Glutamatergic neuron (in vitro differentiated cells): ENCODE measurements at regions not wholly inside any gene's neighbourhood (a gene's known extent, or its start where the extent isn't known, plus 50 kb on each side); places are given as distances from the start of the nearest gene placed in this dataset.

Experiments used
- DNase-seq: peaks from one replicate; pipeline ENCODE4 v3.0.0; 2022
- H3K27ac Mint-ChIP-seq: one replicate; pipeline ENCODE4 v1.8.0; 2020; ENCODE audit warnings: mild to moderate bottlenecking, mixed read lengths, inconsistent platforms; ENCODE audit not compliant: unreplicated experiment
- H3K27me3 Mint-ChIP-seq: one replicate; pipeline ENCODE4 v1.8.0; 2020; ENCODE audit warnings: mild to moderate bottlenecking, moderate library complexity, mixed read lengths, inconsistent platforms; ENCODE audit not compliant: unreplicated experiment
- H3K36me3 Mint-ChIP-seq: one replicate; pipeline ENCODE4 v1.8.0; 2020; ENCODE audit warnings: mild to moderate bottlenecking, mixed read lengths, inconsistent platforms; ENCODE audit not compliant: unreplicated experiment
- H3K4me1 Mint-ChIP-seq: one replicate; pipeline ENCODE4 v1.8.0; 2020; ENCODE audit warnings: mild to moderate bottlenecking, low read depth, mixed read lengths, inconsistent platforms; ENCODE audit not compliant: unreplicated experiment
- H3K4me3 Mint-ChIP-seq: one replicate; pipeline ENCODE4 v1.8.0; 2020; ENCODE audit warnings: mild to moderate bottlenecking, mixed read lengths, inconsistent platforms; ENCODE audit not compliant: unreplicated experiment
- H3K9me3 Mint-ChIP-seq: one replicate; pipeline ENCODE4 v1.8.0; 2020; ENCODE audit warnings: mild to moderate bottlenecking, moderate library complexity, mixed read lengths, inconsistent platforms; ENCODE audit not compliant: unreplicated experiment
- TF ChIP-seq, protein P1 (sequence below): fragments of 200-600 bp; sonication (generic); IDR thresholded peaks from one replicate; pipeline ENCODE4 v1.5.0; 2021; ENCODE audit not compliant: partially characterized antibody, unreplicated experiment

DNA sequence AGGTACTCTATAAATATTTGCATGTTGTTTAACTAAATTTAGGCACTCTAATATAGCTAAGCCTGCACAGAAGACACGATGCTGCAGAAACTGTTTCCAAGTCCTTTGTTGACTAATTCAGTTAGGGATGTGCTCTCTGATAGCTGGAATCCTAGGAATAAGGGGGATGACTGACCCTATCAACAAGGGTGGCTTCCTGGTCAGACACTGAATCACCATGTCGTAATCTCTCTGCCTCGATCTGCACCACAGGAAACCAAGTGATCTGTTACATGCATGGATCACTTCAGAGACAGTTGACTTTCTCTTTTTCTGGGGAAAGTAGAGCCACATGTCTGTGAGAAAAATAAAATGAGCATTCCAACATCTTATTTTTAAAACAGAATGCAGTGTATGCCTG is 169.1 kb downstream of the GUCY2F start:
- Mint-ChIP-seq H3K4me3 (no peak overlapping the region), H3K27ac (no peak overlapping the region), H3K9me3 (peaks cover 2% of the 10 kb centered on the region), H3K27me3 (no peaks in the 10 kb centered on the region), H3K36me3 (no peaks in the 10 kb centered on the region), H3K4me1 (no peaks in the 10 kb centered on the region)
- TF ChIP-seq, protein P1, sequence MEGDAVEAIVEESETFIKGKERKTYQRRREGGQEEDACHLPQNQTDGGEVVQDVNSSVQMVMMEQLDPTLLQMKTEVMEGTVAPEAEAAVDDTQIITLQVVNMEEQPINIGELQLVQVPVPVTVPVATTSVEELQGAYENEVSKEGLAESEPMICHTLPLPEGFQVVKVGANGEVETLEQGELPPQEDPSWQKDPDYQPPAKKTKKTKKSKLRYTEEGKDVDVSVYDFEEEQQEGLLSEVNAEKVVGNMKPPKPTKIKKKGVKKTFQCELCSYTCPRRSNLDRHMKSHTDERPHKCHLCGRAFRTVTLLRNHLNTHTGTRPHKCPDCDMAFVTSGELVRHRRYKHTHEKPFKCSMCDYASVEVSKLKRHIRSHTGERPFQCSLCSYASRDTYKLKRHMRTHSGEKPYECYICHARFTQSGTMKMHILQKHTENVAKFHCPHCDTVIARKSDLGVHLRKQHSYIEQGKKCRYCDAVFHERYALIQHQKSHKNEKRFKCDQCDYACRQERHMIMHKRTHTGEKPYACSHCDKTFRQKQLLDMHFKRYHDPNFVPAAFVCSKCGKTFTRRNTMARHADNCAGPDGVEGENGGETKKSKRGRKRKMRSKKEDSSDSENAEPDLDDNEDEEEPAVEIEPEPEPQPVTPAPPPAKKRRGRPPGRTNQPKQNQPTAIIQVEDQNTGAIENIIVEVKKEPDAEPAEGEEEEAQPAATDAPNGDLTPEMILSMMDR, result no peak
- no peak for DNase-seq

DNA sequence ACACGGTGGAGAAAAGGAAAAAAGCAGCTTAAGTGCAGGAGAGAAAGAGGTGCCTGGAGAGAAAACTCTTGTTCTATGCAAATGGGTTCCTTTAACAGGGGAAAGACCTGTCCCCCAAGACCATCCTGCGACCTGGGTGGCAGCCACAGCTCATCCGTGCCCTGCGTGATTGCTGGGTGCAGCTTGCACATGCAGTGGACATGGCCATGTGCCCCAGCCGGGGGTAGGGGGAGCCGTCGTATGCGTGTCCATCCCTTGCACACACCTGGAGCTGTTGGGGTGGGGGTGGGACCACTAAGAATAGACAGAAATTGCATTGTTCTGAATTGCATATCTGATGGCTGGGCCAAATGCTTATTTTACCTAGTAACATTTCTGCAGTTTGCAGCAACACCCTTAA is 171.9 kb downstream of the GUCY2F start:
- TF ChIP-seq, protein P1, result no peak
- DNase-seq, result no peak
- Mint-ChIP-seq H3K9me3 (no peaks in the 10 kb centered on the region), H3K4me1 (no peaks in the 10 kb centered on the region), H3K27me3 (no peaks in the 10 kb centered on the region), H3K27ac (no peak overlapping the region), H3K4me3 (no peak overlapping the region), H3K36me3 (no peaks in the 10 kb centered on the region)

DNA sequence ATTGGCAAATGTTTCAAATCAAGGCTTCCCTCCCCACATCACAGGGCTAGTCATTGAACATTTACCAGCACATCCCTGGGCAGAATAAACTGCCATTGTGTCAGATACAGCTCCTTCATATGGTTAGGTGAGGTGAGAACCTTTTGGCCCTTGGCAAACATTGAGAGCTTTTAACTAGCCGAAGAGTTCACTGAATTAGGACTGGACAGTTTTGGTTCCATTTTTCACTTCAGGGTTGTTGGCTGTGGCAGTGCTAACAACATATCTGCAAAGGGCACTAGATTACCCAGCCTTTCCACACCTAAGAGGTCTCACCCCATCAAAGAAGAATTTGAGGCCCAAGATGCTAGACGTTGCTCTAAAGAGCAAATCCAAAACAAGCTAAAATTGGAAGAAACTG is 180.7 kb downstream of the GUCY2F start:
- Mint-ChIP-seq H3K27ac (no peak overlapping the region), H3K9me3 (no peaks in the 10 kb centered on the region), H3K36me3 (no peaks in the 10 kb centered on the region), H3K4me3 (no peak overlapping the region), H3K4me1 (no peaks in the 10 kb centered on the region), H3K27me3 (no peaks in the 10 kb centered on the region)
- DNase-seq, result no peak
- TF ChIP-seq, protein P1, result no peak

DNA sequence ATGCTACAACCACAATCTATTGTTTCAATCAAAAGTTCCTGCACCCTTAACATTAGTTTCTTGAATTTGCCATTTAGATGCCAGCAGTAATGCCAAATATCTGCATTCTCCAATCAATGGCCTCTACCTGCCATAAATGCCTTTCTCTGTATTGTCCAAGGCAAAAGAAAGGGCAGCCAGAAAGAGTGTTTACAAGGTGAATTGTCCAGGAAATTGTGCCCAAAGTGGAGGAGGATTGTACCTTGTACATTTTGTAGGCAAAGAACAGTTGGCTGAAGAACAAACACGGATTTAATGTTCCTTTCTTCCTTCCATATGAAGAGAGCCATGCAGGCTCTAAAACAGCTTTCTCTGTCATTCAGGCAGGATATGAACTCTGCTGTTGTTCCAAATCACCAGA is 181.5 kb downstream of the GUCY2F start:
- Mint-ChIP-seq H3K4me3 (no peak overlapping the region), H3K4me1 (no peaks in the 10 kb centered on the region), H3K9me3 (no peaks in the 10 kb centered on the region)

DNA sequence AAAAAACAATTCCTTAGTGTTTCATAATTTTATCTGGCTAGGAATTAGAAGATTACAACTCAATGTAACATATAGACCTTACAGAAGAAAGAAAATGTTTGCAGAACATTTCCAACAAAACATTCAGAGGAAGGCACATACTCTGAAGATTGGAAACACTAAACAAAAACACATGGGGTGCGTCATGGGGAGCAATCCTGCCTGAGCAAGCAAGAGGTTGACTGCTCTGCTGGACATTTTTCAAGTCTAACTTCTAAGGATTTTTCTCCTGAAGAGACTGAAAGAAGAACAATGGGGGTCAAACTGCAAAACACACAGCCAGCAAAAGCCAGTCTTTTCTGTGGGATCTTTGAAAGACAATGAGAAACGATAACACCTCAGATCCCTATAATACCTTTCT is 182.8 kb downstream of the GUCY2F start:
- TF ChIP-seq, protein P1, result no peak
- no peaks in the 10 kb centered on the region for H3K27me3 Mint-ChIP-seq

More for the DNA sequence above, 181.5 kb downstream of the GUCY2F start:
- Mint-ChIP-seq H3K27ac (no peak overlapping the region), H3K27me3 (no peaks in the 10 kb centered on the region), H3K36me3 (no peaks in the 10 kb centered on the region)
- DNase-seq, result no peak
- TF ChIP-seq, protein P1, result no peak

More for the DNA sequence above, 182.8 kb downstream of the GUCY2F start:
- Mint-ChIP-seq H3K36me3 (no peaks in the 10 kb centered on the region), H3K4me1 (no peaks in the 10 kb centered on the region), H3K4me3 (no peak overlapping the region), H3K27ac (no peak overlapping the region), H3K9me3 (no peaks in the 10 kb centered on the region)
- no peak for DNase-seq
